GM23338 (cell line): ENCODE measurements at regions not wholly inside any gene's neighbourhood (a gene's known extent, or its start where the extent isn't known, plus 50 kb on each side); places are given as distances from the start of the nearest gene placed in this dataset.

Experiments
- ATAC-seq: fragments of 200-7000 bp; cut with Tn5 transposase; 3 replicates; pipeline ENCODE4 v1.9.1; 2020
- DNase-seq: peaks from one replicate; pipeline ENCODE4 v3.0.0-alpha.2; 2015; ENCODE audit warnings: low spot score
- H2AFZ ChIP-seq: fragments of 200-600 bp; sonication (generic); 2 replicates; pipeline ENCODE4 v1.8.0; 2016; ENCODE audit warnings: antibody characterized with exemption, mild to moderate bottlenecking, moderate library complexity
- H3F3A ChIP-seq: fragments of 200-600 bp; sonication (generic); replicated peaks from 2 replicates; pipeline ENCODE4 v1.8.0; 2017; ENCODE audit warnings: antibody characterized with exemption, mixed run types, low read depth
- H3K27ac ChIP-seq: fragments of 200-600 bp; sonication (generic); 2 replicates; pipeline ENCODE4 v1.6.1; 2016; ENCODE audit warnings: low read depth
- H3K27me3 ChIP-seq: fragments of 200-600 bp; sonication (generic); 2 replicates; pipeline ENCODE4 v1.8.0; 2016; ENCODE audit warnings: mild to moderate bottlenecking, mixed run types, moderate library complexity; ENCODE audit not compliant: insufficient read depth
- H3K36me3 ChIP-seq: fragments of 200-600 bp; sonication (generic); 2 replicates; pipeline ENCODE4 v1.8.0; 2016; ENCODE audit warnings: mild to moderate bottlenecking; ENCODE audit not compliant: insufficient read depth
- H3K4me1 ChIP-seq: fragments of 200-600 bp; sonication (generic); 2 replicates; pipeline ENCODE4 v1.8.0; 2016; ENCODE audit warnings: mild to moderate bottlenecking, moderate library complexity; ENCODE audit not compliant: insufficient read depth
- H3K4me2 ChIP-seq: fragments of 200-600 bp; sonication (generic); 2 replicates; pipeline ENCODE4 v1.7.1; 2017; ENCODE audit warnings: mixed run types
- H3K4me3 ChIP-seq: fragments of 200-600 bp; sonication (generic); 2 replicates; pipeline ENCODE4 v1.6.1; 2016; ENCODE audit warnings: mixed run types
- H3K79me2 ChIP-seq: fragments of 200-600 bp; sonication (generic); replicated peaks from 2 replicates; pipeline ENCODE4 v1.8.0; 2017; ENCODE audit warnings: mild to moderate bottlenecking; ENCODE audit not compliant: insufficient read depth
- H3K9me2 ChIP-seq: fragments of 200-600 bp; sonication (generic); 2 replicates; pipeline ENCODE4 v1.8.0; 2017; ENCODE audit not compliant: insufficient read depth
- H4K20me1 ChIP-seq: fragments of 200-600 bp; sonication (generic); replicated peaks from 2 replicates; pipeline ENCODE4 v1.8.0; 2017; ENCODE audit warnings: mild to moderate bottlenecking; ENCODE audit not compliant: insufficient read depth
- H3K27ac Mint-ChIP-seq: 2 replicates; pipeline ENCODE4 v1.8.0; 2020; ENCODE audit warnings: inconsistent platforms, mild to moderate bottlenecking, moderate library complexity, mixed read lengths
- H3K27me3 Mint-ChIP-seq: 3 replicates; pipeline ENCODE4 v1.8.0; 2022; ENCODE audit warnings: low read depth, mild to moderate bottlenecking, moderate library complexity, mixed read lengths, inconsistent platforms; ENCODE audit not compliant: insufficient read depth, poor library complexity
- H3K36me3 Mint-ChIP-seq: 3 replicates; pipeline ENCODE4 v1.8.0; 2021; ENCODE audit warnings: low read depth, mild to moderate bottlenecking, inconsistent platforms, moderate library complexity, mixed read lengths
- H3K4me1 Mint-ChIP-seq: 3 replicates; pipeline ENCODE4 v1.8.0; 2020; ENCODE audit warnings: mild to moderate bottlenecking, inconsistent platforms, mixed read lengths
- H3K4me3 Mint-ChIP-seq: 3 replicates; pipeline ENCODE4 v1.8.0; 2021; ENCODE audit warnings: moderate library complexity, mild to moderate bottlenecking, inconsistent platforms, mixed read lengths
- H3K9me3 Mint-ChIP-seq: 3 replicates; pipeline ENCODE4 v1.8.0; 2020; ENCODE audit warnings: moderate library complexity, mild to moderate bottlenecking, inconsistent platforms, mixed read lengths
- CREB1 ChIP-seq: fragments of 250-450 bp; sonication (Bioruptor Pico); IDR thresholded peaks from 2 replicates; pipeline ENCODE4 v1.5.0; 2020; ENCODE audit warnings: low read depth, mild to moderate bottlenecking, moderate library complexity
- CTCF ChIP-seq, 2 experiments: fragments of 200-600 bp in 1 of 2; sonication (generic) in 1 of 2; conservative IDR thresholded peaks; 2 replicates each; pipeline versions ENCODE4 v1.5.1 to v1.6.1; 2016 to 2017; ENCODE audit warnings: antibody characterized with exemption in 2 of 2, low read depth in 2 of 2, mild to moderate bottlenecking in 2 of 2, moderate library complexity in 1 of 2
- ETS1 ChIP-seq: IDR thresholded peaks from 2 replicates; pipeline ENCODE4 v1.6.1; 2016; ENCODE audit warnings: antibody characterized with exemption
- EZH2 ChIP-seq: fragments of 200-600 bp; sonication (generic); IDR thresholded peaks from one replicate; pipeline ENCODE4 v1.8.0; 2017; ENCODE audit warnings: antibody characterized with exemption, mild to moderate bottlenecking, low read depth; ENCODE audit not compliant: unreplicated experiment
- EZH2phosphoT487 ChIP-seq: fragments of 200-600 bp; sonication (generic); IDR thresholded peaks from one replicate; pipeline ENCODE4 v1.8.1; 2018; ENCODE audit warnings: antibody characterized with exemption; ENCODE audit not compliant: unreplicated experiment
- JUNB ChIP-seq: IDR thresholded peaks from one replicate; pipeline ENCODE4 v1.6.1; 2016; ENCODE audit warnings: antibody characterized with exemption; ENCODE audit not compliant: unreplicated experiment
- NANOG ChIP-seq: IDR thresholded peaks from 2 replicates; pipeline ENCODE4 v1.6.1; 2016; ENCODE audit warnings: antibody characterized with exemption, borderline replicate concordance
- POLR2AphosphoS5 ChIP-seq: IDR thresholded peaks from 2 replicates; pipeline ENCODE4 v1.6.1; 2016; ENCODE audit warnings: antibody characterized with exemption, low read depth
- REST ChIP-seq: IDR thresholded peaks from one replicate; pipeline ENCODE4 v1.6.1; 2018; ENCODE audit warnings: antibody characterized with exemption; ENCODE audit not compliant: unreplicated experiment
- STAT1 ChIP-seq: IDR thresholded peaks from one replicate; pipeline ENCODE4 v1.6.1; 2016; ENCODE audit warnings: antibody characterized with exemption; ENCODE audit not compliant: unreplicated experiment
- ZNF114 ChIP-seq: fragments of 250-450 bp; sonication (Bioruptor Pico); IDR thresholded peaks from 2 replicates; pipeline ENCODE4 v1.5.0; 2020; ENCODE audit warnings: mild to moderate bottlenecking, moderate library complexity
- ZNF331 ChIP-seq: fragments of 250-450 bp; sonication (Bioruptor Pico); IDR thresholded peaks from 2 replicates; pipeline ENCODE4 v1.5.0; 2020; ENCODE audit warnings: low read depth, mild to moderate bottlenecking, moderate library complexity
- ZNF462 ChIP-seq: fragments of 250-450 bp; sonication (Bioruptor Pico); IDR thresholded peaks from 2 replicates; pipeline ENCODE4 v1.5.0; 2020; ENCODE audit warnings: mild to moderate bottlenecking, moderate library complexity

GRCh38 chr3:176581589-176581988, 615.7 kb downstream of the TBL1XR1 start:
- Histone ChIP-seq H3K4me2 (no peak overlapping the region), H3K27me3 (no peaks in the 10 kb centered on the region), H3F3A (no peaks in the 10 kb centered on the region), H3K36me3 (no peaks in the 10 kb centered on the region), H3K4me1 (peaks cover 7% of the 10 kb centered on the region), H3K4me3 (no peak overlapping the region), H3K79me2 (no peaks in the 10 kb centered on the region), H4K20me1 (no peaks in the 10 kb centered on the region), H3K9me2 (0 out of 2 replicates have a peak, but pooled peaks cover 5% of the 10 kb centered on the region), H2AFZ (no peak overlapping the region), H3K27ac (no peak overlapping the region)
- DNase-seq (no peak), ATAC-seq (no peak)
- Mint-ChIP-seq H3K4me1 (peaks cover 13% of the 10 kb centered on the region), H3K27ac (no peak overlapping the region), H3K4me3 (no peak overlapping the region), H3K27me3 (no peaks in the 10 kb centered on the region), H3K9me3 (no peaks in the 10 kb centered on the region), H3K36me3 (no peaks in the 10 kb centered on the region)
- no peak for TF ChIP-seq ZNF462 (CRISPR knock-in tag)
- no peak for TF ChIP-seq POLR2AphosphoS5
- TF ChIP-seq CTCF (conservative IDR thresholded peaks at IDR 0.05; ENCODE audit: low read depth in 2 of 2), result no peak
- TF ChIP-seq ZNF114 (CRISPR knock-in tag), result no peak
- TF ChIP-seq ETS1, result no peak
- no peak for TF ChIP-seq ZNF331 (CRISPR knock-in tag)
- no peak for TF ChIP-seq CREB1 (CRISPR knock-in tag)
- TF ChIP-seq STAT1, result no peak
- TF ChIP-seq EZH2, result no peak
- TF ChIP-seq EZH2phosphoT487, result no peak
- TF ChIP-seq JUNB, result no peak
- no peak for TF ChIP-seq NANOG
- no peak for TF ChIP-seq REST
